Choroid plexus epithelial cell (primary cell): ENCODE measurements at regions not wholly inside any gene's neighbourhood (a gene's known extent, or its start where the extent isn't known, plus 50 kb on each side); places are given as distances from the start of the nearest gene placed in this dataset.

ENCODE experiments used
- DNase-seq: peaks from one replicate; pipeline ENCODE4 v3.0.0-alpha.2; 2010; ENCODE audit warnings: low read depth
- H3K4me3 ChIP-seq: 2 replicates; pipeline ENCODE4 v1.5.1; 2011; ENCODE audit warnings: low read depth, mild to moderate bottlenecking, control low read depth, low read length, moderate library complexity
- TF ChIP-seq, protein P1 (sequence below): conservative IDR thresholded peaks from 2 replicates; pipeline ENCODE4 v1.5.1; 2011; ENCODE audit warnings: low read depth, mild to moderate bottlenecking, control low read depth, inconsistent platforms, low read length, moderate library complexity

DNA sequence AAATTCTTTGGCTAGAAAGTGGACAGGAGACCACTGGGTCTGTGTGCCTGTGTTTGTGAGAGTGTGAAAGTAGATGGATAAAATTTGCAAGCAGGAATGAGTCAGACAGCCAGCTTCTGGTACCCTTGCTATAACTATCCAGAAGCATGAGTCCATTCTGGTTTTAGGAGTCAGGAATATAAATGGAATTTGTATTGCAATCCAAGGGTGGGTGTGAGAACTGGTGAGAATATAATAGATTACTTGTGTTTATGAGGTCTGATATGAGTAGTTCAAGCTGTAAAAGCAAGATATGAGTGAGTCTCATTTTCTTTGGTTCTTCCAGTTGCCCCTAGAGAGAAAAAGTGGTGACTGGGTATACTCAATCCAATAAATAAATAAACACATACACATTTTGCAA is 212.7 kb upstream of the TAPT1 start:
- no peak overlapping the region for H3K4me3 ChIP-seq
- TF ChIP-seq, protein P1, sequence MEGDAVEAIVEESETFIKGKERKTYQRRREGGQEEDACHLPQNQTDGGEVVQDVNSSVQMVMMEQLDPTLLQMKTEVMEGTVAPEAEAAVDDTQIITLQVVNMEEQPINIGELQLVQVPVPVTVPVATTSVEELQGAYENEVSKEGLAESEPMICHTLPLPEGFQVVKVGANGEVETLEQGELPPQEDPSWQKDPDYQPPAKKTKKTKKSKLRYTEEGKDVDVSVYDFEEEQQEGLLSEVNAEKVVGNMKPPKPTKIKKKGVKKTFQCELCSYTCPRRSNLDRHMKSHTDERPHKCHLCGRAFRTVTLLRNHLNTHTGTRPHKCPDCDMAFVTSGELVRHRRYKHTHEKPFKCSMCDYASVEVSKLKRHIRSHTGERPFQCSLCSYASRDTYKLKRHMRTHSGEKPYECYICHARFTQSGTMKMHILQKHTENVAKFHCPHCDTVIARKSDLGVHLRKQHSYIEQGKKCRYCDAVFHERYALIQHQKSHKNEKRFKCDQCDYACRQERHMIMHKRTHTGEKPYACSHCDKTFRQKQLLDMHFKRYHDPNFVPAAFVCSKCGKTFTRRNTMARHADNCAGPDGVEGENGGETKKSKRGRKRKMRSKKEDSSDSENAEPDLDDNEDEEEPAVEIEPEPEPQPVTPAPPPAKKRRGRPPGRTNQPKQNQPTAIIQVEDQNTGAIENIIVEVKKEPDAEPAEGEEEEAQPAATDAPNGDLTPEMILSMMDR = no peak
- no peak for DNase-seq

DNA sequence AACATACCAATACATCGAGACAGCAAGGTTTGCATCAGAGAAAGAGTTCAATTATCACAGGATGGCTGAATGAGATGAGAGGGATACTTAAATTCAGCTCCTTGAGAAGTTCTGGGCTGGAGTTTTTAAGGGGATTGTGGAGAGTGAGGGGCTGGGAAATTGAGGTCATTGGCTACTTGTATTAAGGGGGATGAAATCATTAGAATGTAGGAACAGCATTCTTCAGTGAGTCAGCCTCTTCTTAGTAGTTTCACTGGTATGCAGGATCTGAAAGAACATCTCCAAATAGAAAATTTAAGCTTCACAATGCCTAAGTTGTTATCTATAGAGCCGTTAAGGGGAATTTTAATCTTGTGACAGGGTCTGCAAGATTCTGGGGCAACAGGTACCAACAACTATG is 211.6 kb upstream of the TAPT1 start:
- TF ChIP-seq, protein P1 = no peak
- DNase-seq = peak; percentile 35
- H3K4me3 ChIP-seq = no peak overlapping the region

DNA sequence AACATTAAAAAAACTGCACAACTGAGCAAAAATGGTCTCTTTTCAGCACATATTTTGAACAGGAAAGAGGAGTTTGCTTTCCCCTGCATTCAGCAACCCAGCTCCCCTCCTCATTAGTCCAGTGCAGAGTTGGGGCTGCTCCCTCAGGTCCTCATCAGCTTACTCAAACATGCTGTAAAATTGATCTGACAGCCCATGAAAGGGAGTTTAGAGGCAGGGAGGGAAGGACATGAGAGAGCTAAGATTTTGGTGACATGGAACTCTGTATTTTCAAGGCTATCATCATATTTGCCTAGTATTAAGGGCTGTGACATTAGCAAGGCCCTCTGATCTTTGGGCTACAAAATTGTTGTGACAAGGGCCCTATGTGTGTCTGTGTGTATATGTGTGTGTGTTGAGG is 205.6 kb upstream of the TAPT1 start:
- H3K4me3 ChIP-seq = no peak overlapping the region
- no peak for DNase-seq
- TF ChIP-seq, protein P1 = no peak

DNA sequence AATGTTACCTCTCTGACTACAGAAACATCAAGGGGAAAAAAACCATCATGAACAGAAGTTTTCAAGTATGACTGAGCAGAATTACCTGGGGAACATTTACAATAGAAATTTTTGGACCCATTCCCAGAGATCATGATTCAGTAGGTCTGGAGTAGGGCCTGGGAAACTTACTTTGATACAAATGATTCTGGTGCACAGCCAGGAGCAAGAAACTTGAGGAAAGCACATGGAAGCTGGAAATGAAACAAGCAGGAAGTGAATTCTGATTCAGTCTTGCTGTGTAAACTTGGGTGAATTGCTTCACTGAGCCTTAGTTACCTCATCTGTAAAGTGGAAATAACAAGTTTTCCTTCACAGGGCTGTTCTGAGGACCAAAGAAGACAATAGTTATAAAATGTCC is 192.5 kb upstream of the TAPT1 start:
- no peak overlapping the region for H3K4me3 ChIP-seq
- TF ChIP-seq, protein P1 = no peak
- DNase-seq = peak; percentile 48

DNA sequence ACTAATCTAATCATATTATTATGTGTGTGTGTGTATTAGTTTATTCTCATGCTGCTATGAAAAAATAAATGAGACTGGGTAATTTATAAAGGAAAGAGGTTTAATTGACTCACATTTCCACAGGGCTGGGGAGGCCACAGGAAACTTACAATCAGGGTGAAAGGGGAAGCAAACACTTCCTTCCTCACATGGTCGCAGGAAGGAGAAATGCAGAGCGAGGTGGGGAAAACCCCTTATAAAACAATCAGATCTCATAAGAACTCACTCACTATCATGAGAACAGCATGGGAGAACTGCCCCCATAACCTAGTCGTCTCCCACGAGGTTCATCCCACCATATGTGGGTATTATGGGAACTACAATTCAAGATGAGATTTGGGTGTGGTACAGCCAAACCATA is 190.9 kb upstream of the TAPT1 start:
- H3K4me3 ChIP-seq = no peak overlapping the region
- TF ChIP-seq, protein P1 = no peak
- DNase-seq = no peak

DNA sequence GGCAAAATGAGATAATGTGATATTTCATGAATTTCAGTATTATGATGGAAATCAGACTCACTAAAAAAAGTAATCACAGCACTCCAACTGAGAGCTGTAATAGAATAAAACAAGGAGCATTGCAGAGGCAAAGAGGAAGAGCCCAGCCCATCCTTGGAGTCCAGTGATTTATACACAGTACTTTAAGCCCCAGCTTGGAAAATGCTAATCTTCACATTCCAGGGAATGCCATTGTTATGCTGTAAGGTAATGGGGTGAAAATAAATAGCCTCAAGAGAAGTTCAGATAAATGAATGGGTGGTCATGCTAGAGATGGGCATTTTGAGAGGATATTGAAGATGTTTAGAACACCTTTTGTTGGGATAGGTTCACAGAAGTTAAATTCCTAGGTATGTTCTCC is 190.3 kb upstream of the TAPT1 start:
- no peak for DNase-seq
- TF ChIP-seq, protein P1 = no peak
- no peak overlapping the region for H3K4me3 ChIP-seq

DNA sequence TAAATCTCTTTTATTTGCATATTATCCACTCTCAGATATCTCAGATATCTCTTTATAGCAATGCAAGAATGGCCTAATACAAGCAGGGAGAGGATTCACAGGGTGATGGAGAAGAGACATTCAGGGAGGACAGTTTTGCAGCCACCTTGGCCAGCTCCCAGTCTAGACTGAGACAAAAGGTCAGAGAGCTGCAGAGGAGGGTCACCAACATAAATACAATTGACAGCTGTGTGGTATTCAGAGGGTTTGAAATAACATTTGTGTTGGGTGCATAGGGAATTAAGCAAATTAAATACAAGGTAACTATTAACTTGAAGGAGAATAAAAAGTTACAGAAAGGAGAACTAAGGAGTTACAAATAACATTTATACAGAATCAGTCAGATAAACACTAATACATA is 189.5 kb upstream of the TAPT1 start:
- TF ChIP-seq, protein P1 = no peak
- H3K4me3 ChIP-seq = no peak overlapping the region
- DNase-seq = no peak
